OCI-LY3 (cell line): ENCODE measurements at regions not wholly inside any gene's neighbourhood (a gene's known extent, or its start where the extent isn't known, plus 50 kb on each side); places are given as distances from the start of the nearest gene placed in this dataset.

ENCODE experiments used
- H2AFZ ChIP-seq: fragments of 200-600, 300-600 bp; shearing (Covaris generic); 2 replicates; pipeline ENCODE4 v1.6.0; 2014; ENCODE audit warnings: antibody characterized with exemption, low read depth, low read length
- H3K27ac ChIP-seq: fragments of 200-600, 300-600 bp; sonication (generic); 2 replicates; pipeline ENCODE4 v1.5.1; 2014; ENCODE audit warnings: mild to moderate bottlenecking, low read length, moderate library complexity, mixed read lengths
- H3K27me3 ChIP-seq: fragments of 200-600, 300-600 bp; sonication (generic); 2 replicates; pipeline ENCODE4 v1.6.1; 2014; ENCODE audit warnings: low read depth, low read length, mixed read lengths
- H3K36me3 ChIP-seq: fragments of 200-600, 300-600 bp; sonication (generic); replicated peaks from 2 replicates; pipeline ENCODE3; 2014; ENCODE audit warnings: low read depth, low read length, mixed read lengths
- H3K4me1 ChIP-seq: fragments of 300-600, 200-600 bp; sonication (generic); 2 replicates; pipeline ENCODE4 v1.6.1; 2014; ENCODE audit warnings: low read length, mixed read lengths
- H3K4me2 ChIP-seq: fragments of 200-600, 300-600 bp; sonication (generic); 2 replicates; pipeline ENCODE4 v1.6.1; 2014; ENCODE audit warnings: low read length, mixed read lengths
- H3K4me3 ChIP-seq: fragments of 300-600, 200-600 bp; sonication (generic); 2 replicates; pipeline ENCODE4 v1.5.1; 2014; ENCODE audit warnings: antibody characterized with exemption, mild to moderate bottlenecking, low read length, moderate library complexity
- H3K79me2 ChIP-seq: fragments of 300-600, 200-600 bp; shearing (Covaris generic); 2 replicates; pipeline ENCODE4 v1.6.1; 2014; ENCODE audit warnings: mild to moderate bottlenecking, low read length, mixed read lengths
- H3K9ac ChIP-seq: fragments of 300-600, 200-600 bp; shearing (Covaris generic); 2 replicates; pipeline ENCODE4 v1.6.0; 2014; ENCODE audit warnings: mild to moderate bottlenecking, low read length, moderate library complexity
- H3K9me3 ChIP-seq: fragments of 200-600, 300-600 bp; shearing (Covaris generic); 2 replicates; pipeline ENCODE4 v1.6.1; 2014; ENCODE audit warnings: low read length, mixed read lengths; ENCODE audit not compliant: insufficient read depth
- H4K20me1 ChIP-seq: fragments of 200-600, 300-600 bp; sonication (generic); 2 replicates; pipeline ENCODE4 v1.6.1; 2016; ENCODE audit warnings: low read length, mixed read lengths; ENCODE audit not compliant: insufficient read depth
- CTCF ChIP-seq: fragments of 200-600, 300-600 bp; sonication (generic); IDR thresholded peaks from 2 replicates; pipeline ENCODE4 v1.5.1; 2014; ENCODE audit warnings: antibody characterized with exemption, low read length, low read depth
- EZH2phosphoT487 ChIP-seq: fragments of 200-600 bp; shearing (Covaris generic); IDR thresholded peaks from 2 replicates; pipeline ENCODE4 v1.6.1; 2018; ENCODE audit warnings: antibody characterized with exemption, mixed run types, low read depth

DNA sequence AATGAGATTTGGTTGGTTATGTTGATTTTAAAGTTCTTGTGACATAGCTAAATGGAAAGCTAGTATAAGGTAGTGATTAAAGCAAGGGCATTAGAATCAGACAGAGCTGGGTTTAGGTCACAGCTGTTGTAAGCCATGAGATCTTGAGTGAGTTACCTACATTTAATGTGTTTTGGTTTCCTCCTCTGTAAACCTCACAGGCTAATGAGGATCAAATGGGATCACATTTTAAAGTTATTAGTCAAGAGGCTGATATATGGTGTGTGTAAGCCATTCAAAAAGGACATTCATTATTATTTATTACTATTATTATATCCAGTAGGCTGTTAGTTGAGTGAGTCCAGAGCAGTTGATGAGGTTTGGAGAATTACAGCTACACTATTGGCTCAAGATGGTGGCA lies 416.2 kb downstream of the IRS1 start:
- Histone ChIP-seq H3K9ac (no peak overlapping the region), H3K4me2 (no peak overlapping the region), H3K9me3 (no peaks in the 10 kb centered on the region), H3K4me1 (no peaks in the 10 kb centered on the region), H3K79me2 (no peaks in the 10 kb centered on the region), H3K27ac (no peak overlapping the region), H3K27me3 (no peaks in the 10 kb centered on the region), H3K36me3 (no peaks in the 10 kb centered on the region), H3K4me3 (no peak overlapping the region), H2AFZ (no peak overlapping the region), H4K20me1 (no peaks in the 10 kb centered on the region)
- TF ChIP-seq CTCF (no peak), EZH2phosphoT487 (no peak)

DNA sequence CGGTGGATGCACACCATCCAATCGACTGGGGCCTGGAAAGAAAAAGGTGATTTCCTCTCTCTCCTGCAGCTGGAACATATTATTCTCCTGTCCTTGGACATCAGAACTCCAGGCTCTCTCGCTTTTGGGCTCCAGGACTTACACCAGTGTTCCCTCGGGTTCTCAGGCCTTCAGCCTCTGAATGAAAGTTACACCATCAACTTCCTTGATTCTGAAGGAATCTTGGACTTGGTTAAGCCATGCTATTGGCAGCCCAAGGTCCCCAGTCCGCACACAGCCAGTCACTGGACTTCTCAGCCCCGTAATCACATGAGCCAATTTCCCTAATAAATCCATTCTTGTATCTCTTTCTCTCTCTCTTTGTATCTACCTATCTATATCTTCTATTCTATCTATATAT lies 418.9 kb downstream of the IRS1 start:
- no peak overlapping the region for H3K27ac ChIP-seq
- H3K27me3 ChIP-seq = no peaks in the 10 kb centered on the region
- H3K4me1 ChIP-seq = no peaks in the 10 kb centered on the region
- H2AFZ ChIP-seq = no peak overlapping the region
- H3K9ac ChIP-seq = no peak overlapping the region
- no peaks in the 10 kb centered on the region for H3K9me3 ChIP-seq
- H3K4me2 ChIP-seq = no peak overlapping the region
- no peaks in the 10 kb centered on the region for H3K79me2 ChIP-seq
- H4K20me1 ChIP-seq = no peaks in the 10 kb centered on the region
- H3K4me3 ChIP-seq = no peak overlapping the region
- H3K36me3 ChIP-seq = no peaks in the 10 kb centered on the region
- TF ChIP-seq EZH2phosphoT487 (no peak), CTCF (no peak)

GRCh38 chr2:226378753-226379705 lies 420.6 kb downstream of the IRS1 start:
- H2AFZ ChIP-seq = no peak overlapping the region
- no peaks in the 10 kb centered on the region for H4K20me1 ChIP-seq
- no peak overlapping the region for H3K9ac ChIP-seq
- H3K36me3 ChIP-seq = no peaks in the 10 kb centered on the region
- no peak overlapping the region for H3K4me3 ChIP-seq
- H3K79me2 ChIP-seq = no peaks in the 10 kb centered on the region
- H3K9me3 ChIP-seq = no peaks in the 10 kb centered on the region
- TF ChIP-seq EZH2phosphoT487 = no peak
- TF ChIP-seq CTCF = no peak
- H3K4me2 ChIP-seq = no peak overlapping the region
- no peaks in the 10 kb centered on the region for H3K4me1 ChIP-seq
- H3K27ac ChIP-seq = no peak overlapping the region
- H3K27me3 ChIP-seq = no peaks in the 10 kb centered on the region

DNA sequence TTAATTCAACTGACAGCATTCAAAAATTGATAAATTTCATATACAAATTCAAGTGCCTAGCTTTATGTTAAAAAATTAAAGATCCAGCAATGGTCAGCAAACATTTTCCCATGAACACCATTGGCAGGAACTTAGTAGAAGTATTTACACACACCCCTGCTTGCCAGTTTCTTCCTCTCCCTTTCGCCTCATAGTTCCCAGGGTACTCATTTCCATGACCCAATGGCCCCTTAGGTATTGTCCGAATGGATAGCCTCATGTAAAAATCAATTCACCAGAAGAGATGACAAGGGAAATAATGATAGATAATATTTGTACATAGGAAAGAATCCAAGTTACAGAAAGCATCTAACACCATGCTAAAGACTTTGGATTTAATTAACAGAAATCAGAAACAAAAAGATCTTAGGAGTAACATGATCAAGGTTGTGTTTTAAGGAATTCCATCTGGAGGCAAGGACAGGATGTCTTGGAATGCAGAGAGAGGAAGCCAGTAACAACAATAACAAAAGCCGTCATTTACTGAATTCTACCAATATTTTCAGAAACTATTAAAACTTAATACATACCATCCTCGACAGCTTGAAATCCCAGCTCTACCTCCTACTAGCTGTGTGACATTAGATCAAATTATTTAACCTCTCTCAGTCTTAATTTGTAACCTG lies 423.0 kb downstream of the IRS1 start:
- no peaks in the 10 kb centered on the region for H3K27me3 ChIP-seq
- no peak overlapping the region for H3K27ac ChIP-seq
- no peak overlapping the region for H3K4me3 ChIP-seq
- H3K79me2 ChIP-seq = no peaks in the 10 kb centered on the region
- TF ChIP-seq EZH2phosphoT487 (no peak), CTCF (no peak)
- H3K36me3 ChIP-seq = no peaks in the 10 kb centered on the region
- H2AFZ ChIP-seq = no peak overlapping the region
- no peaks in the 10 kb centered on the region for H4K20me1 ChIP-seq
- H3K9ac ChIP-seq = no peak overlapping the region
- no peak overlapping the region for H3K4me2 ChIP-seq
- H3K9me3 ChIP-seq = no peaks in the 10 kb centered on the region
- H3K4me1 ChIP-seq = no peaks in the 10 kb centered on the region
